ENCODE measurements at regions not wholly inside any gene's neighbourhood (a gene's known extent, or its start where the extent isn't known, plus 50 kb on each side); places are given as distances from the start of the nearest gene placed in this dataset.
"Not testable (repeated sequence)": the region's sequence is repeated elsewhere in the genome, so short reads cannot be mapped to it uniquely, and the experiment has no call there.

DNA sequence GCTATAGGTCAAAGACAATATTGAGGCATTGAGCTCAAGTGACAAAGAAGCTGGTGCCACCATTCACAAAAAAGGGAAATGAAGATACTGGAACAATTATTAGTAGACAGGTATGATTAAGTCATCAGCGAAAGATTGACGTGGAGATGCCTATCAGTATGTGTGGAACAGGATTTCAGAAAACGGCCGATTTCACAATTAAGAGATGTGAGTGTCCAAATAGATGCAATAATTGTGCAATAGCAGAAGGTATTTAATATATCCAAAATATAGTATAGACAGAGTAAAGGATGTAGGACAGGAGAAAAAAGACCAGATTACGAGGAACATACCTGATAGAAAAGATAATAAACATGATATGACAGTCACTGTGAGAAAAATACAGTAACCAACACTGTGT lies 433.1 kb downstream of the C12orf50 start:
- Histone ChIP-seq H3K36me3 (ENCODE audit: control insufficient read depth, insufficient read depth, low read length) (no peaks in the 10 kb centered on the region), H3K9me3 (ENCODE audit: control insufficient read depth in 2 of 2, low read length in 2 of 2) (no peaks in the 10 kb centered on the region), H3K27ac (ENCODE audit: insufficient read depth, low read length, poor library complexity, severe bottlenecking) (no peak overlapping the region), H3K4me3 (ENCODE audit: low read depth, low read length) (no peak overlapping the region), H3K27me3 (ENCODE audit: control insufficient read depth, insufficient read depth, low read length) (no peaks in the 10 kb centered on the region), H3K4me1 (ENCODE audit: control insufficient read depth, insufficient read depth, low read length, poor library complexity, severe bottlenecking) (no peaks in the 10 kb centered on the region)
- DNase-seq (no peak), ATAC-seq (ENCODE audit: low read depth in 2 of 2) (no peak)
- H3K36me3 Mint-ChIP-seq: no peaks in the 10 kb centered on the region
- no peaks in the 10 kb centered on the region for H3K4me1 Mint-ChIP-seq
- no peak overlapping the region for H3K27ac Mint-ChIP-seq
- H3K27me3 Mint-ChIP-seq: no peaks in the 10 kb centered on the region
- H3K9me3 Mint-ChIP-seq: peaks cover 0 to 8% (median 4%) of the 10 kb centered on the region in 7 donors
- H3K4me3 Mint-ChIP-seq: no peak overlapping the region

DNA sequence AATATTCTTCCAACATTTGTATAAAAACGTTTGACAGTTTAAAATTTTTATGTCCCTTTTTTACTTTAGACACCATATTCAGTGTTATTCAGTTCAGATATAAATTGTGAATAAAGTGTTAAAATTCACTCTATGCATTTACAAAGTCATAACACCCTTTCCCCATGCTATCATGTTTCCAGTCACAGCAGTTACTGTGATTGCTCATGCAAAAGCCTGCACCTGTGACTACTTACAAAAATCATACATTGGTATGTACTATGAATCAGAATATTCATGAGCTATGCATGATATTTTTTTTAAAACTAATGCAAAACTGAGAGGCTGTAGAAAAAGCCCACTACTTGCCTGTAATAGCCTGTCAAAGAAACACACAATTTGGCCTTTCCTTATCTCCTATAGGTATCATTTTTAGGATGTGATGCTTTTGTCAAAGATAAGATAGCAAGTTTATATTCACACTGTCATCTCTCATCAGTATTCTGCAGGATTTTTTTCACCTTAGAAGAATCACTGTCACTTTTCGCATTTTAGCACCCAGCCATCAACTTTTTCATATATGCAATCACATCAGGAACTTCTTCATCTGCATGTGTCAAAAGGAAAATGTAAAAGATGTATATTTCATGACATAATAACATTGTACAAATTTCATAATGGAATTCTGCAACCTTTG lies 443.2 kb downstream of the C12orf50 start:
- H3K9me3 ChIP-seq (ENCODE audit: control insufficient read depth in 2 of 2, low read length in 2 of 2): peaks cover 2 to 4% of the 10 kb centered on the region in 2 experiments
- DNase-seq (no peak), ATAC-seq (ENCODE audit: low read depth in 2 of 2) (no peak)
- Mint-ChIP-seq H3K4me3 (no peak overlapping the region), H3K27ac (no peak overlapping the region), H3K9me3 (peaks cover 0 to 11% (median 7%) of the 10 kb centered on the region in 7 donors), H3K27me3 (no peaks in the 10 kb centered on the region), H3K4me1 (no peaks in the 10 kb centered on the region), H3K36me3 (no peaks in the 10 kb centered on the region)
- H3K4me1 ChIP-seq (ENCODE audit: control insufficient read depth, insufficient read depth, low read length, poor library complexity, severe bottlenecking): no peaks in the 10 kb centered on the region
- H3K4me3 ChIP-seq (ENCODE audit: low read depth, low read length): no peak overlapping the region
- no peaks in the 10 kb centered on the region for H3K36me3 ChIP-seq (ENCODE audit: control insufficient read depth, insufficient read depth, low read length)
- H3K27me3 ChIP-seq (ENCODE audit: control insufficient read depth, insufficient read depth, low read length): no peaks in the 10 kb centered on the region
- no peak overlapping the region for H3K27ac ChIP-seq (ENCODE audit: insufficient read depth, low read length, poor library complexity, severe bottlenecking)

- not testable (repeated sequence) for H3K4me1 Mint-ChIP-seq; H3K27ac ChIP-seq (ENCODE audit: insufficient read depth, low read length, poor library complexity, severe bottlenecking); DNase-seq; H3K4me3 Mint-ChIP-seq; ATAC-seq (ENCODE audit: low read depth in 2 of 2); H3K36me3 ChIP-seq (ENCODE audit: control insufficient read depth, insufficient read depth, low read length); H3K36me3 Mint-ChIP-seq; H3K27ac Mint-ChIP-seq; H3K4me1 ChIP-seq (ENCODE audit: control insufficient read depth, insufficient read depth, low read length, poor library complexity, severe bottlenecking); H3K4me3 ChIP-seq (ENCODE audit: low read depth, low read length); H3K27me3 ChIP-seq (ENCODE audit: control insufficient read depth, insufficient read depth, low read length); H3K27me3 Mint-ChIP-seq
- H3K9me3 ChIP-seq (ENCODE audit: control insufficient read depth in 2 of 2, low read length in 2 of 2): peaks cover 0 to 10% of the 10 kb centered on the region in 2 experiments
- peaks cover 0 to 28% (median 6%) of the 10 kb centered on the region in 7 donors for H3K9me3 Mint-ChIP-seq
Measured at GRCh38 chr12:87579091-87579490, 450.1 kb downstream of the C12orf50 start.

DNA sequence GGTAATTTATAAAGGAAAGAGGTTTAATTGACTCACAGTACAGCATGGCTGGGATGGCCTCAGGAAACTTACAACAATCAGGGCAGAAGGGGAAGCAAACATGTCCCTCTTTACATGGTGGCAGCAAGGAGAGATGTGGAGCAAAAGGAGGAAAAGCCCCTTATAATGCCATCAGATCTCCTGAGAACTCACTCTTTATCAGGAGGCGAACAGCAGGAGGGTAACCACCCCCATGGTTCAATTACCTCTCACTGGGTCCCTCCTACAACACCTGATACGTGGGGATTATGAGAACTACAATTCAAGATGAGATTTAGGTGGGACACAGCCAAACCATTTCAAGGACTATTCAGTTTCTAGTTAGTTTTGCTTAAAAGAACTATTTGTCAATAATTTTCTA lies 453.3 kb downstream of the C12orf50 start:
- H3K27ac ChIP-seq (ENCODE audit: insufficient read depth, low read length, poor library complexity, severe bottlenecking): no peak overlapping the region
- no peaks in the 10 kb centered on the region for H3K27me3 ChIP-seq (ENCODE audit: control insufficient read depth, insufficient read depth, low read length)
- Mint-ChIP-seq H3K27me3 (no peaks in the 10 kb centered on the region), H3K4me1 (no peaks in the 10 kb centered on the region), H3K9me3 (peaks cover 0 to 19% (median 5%) of the 10 kb centered on the region in 7 donors), H3K36me3 (no peaks in the 10 kb centered on the region), H3K4me3 (no peak overlapping the region), H3K27ac (no peak overlapping the region)
- H3K4me1 ChIP-seq (ENCODE audit: control insufficient read depth, insufficient read depth, low read length, poor library complexity, severe bottlenecking): no peaks in the 10 kb centered on the region
- DNase-seq (no peak), ATAC-seq (ENCODE audit: low read depth in 2 of 2) (no peak)
- peaks cover 0 to 7% of the 10 kb centered on the region in 2 experiments for H3K9me3 ChIP-seq (ENCODE audit: control insufficient read depth in 2 of 2, low read length in 2 of 2)
- H3K4me3 ChIP-seq (ENCODE audit: low read depth, low read length): no peak overlapping the region
- H3K36me3 ChIP-seq (ENCODE audit: control insufficient read depth, insufficient read depth, low read length): no peaks in the 10 kb centered on the region

DNA sequence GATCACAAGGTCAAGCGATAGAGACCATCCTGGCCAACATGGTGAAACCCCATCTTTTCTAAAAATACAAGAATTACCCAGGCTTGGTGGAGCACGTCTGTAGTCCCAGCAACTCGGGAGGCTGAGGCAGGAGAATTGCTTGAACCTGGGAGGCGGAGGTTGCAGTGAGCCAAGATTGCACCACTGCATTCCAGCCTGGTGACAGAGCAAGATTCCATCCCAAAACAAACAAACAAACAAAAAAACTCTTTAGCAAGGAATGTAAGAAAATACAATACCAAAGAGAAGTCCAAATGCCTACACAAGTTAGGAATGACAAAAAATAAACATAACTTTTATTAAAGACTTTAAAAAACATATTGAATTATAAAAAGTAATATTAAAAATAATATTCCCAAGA lies 462.3 kb downstream of the C12orf50 start:
- not testable (repeated sequence) for H3K36me3 Mint-ChIP-seq; H3K36me3 ChIP-seq (ENCODE audit: control insufficient read depth, insufficient read depth, low read length); H3K27ac Mint-ChIP-seq; H3K27me3 Mint-ChIP-seq; ATAC-seq (ENCODE audit: low read depth in 2 of 2); H3K4me1 Mint-ChIP-seq; H3K4me3 ChIP-seq (ENCODE audit: low read depth, low read length); H3K4me3 Mint-ChIP-seq; H3K4me1 ChIP-seq (ENCODE audit: control insufficient read depth, insufficient read depth, low read length, poor library complexity, severe bottlenecking); H3K27ac ChIP-seq (ENCODE audit: insufficient read depth, low read length, poor library complexity, severe bottlenecking); DNase-seq; H3K9me3 ChIP-seq (ENCODE audit: control insufficient read depth in 2 of 2, low read length in 2 of 2); H3K27me3 ChIP-seq (ENCODE audit: control insufficient read depth, insufficient read depth, low read length)
- peaks cover 0 to 13% (median 5%) of the 10 kb centered on the region in 7 donors for H3K9me3 Mint-ChIP-seq

GRCh38 chr12:87556985-87557384 lies 472.2 kb downstream of the C12orf50 start:
- Histone ChIP-seq H3K9me3 (ENCODE audit: control insufficient read depth in 2 of 2, low read length in 2 of 2) (no peaks in the 10 kb centered on the region), H3K36me3 (ENCODE audit: control insufficient read depth, insufficient read depth, low read length) (no peaks in the 10 kb centered on the region), H3K27me3 (ENCODE audit: control insufficient read depth, insufficient read depth, low read length) (no peaks in the 10 kb centered on the region), H3K4me3 (ENCODE audit: low read depth, low read length) (no peak overlapping the region), H3K27ac (ENCODE audit: insufficient read depth, low read length, poor library complexity, severe bottlenecking) (no peak overlapping the region), H3K4me1 (ENCODE audit: control insufficient read depth, insufficient read depth, low read length, poor library complexity, severe bottlenecking) (no peaks in the 10 kb centered on the region)
- H3K27ac Mint-ChIP-seq: no peak overlapping the region
- ATAC-seq (ENCODE audit: low read depth in 2 of 2) (no peak), DNase-seq (no peak)
- H3K27me3 Mint-ChIP-seq: no peaks in the 10 kb centered on the region
- no peaks in the 10 kb centered on the region for H3K36me3 Mint-ChIP-seq
- H3K4me1 Mint-ChIP-seq: no peaks in the 10 kb centered on the region
- H3K9me3 Mint-ChIP-seq: peaks cover 2 to 17% (median 12%) of the 10 kb centered on the region in 7 donors
- H3K4me3 Mint-ChIP-seq: no peak overlapping the region

DNA sequence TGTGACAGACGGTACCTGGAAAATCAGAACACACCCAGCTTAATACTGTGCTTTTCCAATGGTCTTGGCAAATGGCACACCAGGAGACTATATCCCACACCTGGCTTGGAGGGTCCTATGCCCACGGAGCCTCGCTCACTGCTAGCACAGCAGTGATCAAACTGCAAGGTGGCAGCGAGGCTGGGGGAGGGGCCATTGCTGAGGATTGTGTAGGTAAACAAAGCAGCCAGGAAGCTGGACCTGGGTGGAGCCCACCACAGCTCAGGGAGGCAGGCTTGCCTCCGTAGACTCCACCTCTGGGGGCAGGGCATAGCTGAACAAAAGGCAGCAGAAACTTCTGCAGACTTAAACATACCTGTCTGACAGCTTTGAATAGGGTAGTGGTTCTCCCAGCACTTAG lies 498.0 kb downstream of the C12orf50 start:
- H3K9me3 ChIP-seq (ENCODE audit: control insufficient read depth in 2 of 2, low read length in 2 of 2); H3K4me3 Mint-ChIP-seq; H3K27ac Mint-ChIP-seq; H3K36me3 Mint-ChIP-seq; H3K4me3 ChIP-seq (ENCODE audit: low read depth, low read length); ATAC-seq (ENCODE audit: low read depth in 2 of 2); H3K27ac ChIP-seq (ENCODE audit: insufficient read depth, low read length, poor library complexity, severe bottlenecking); H3K4me1 ChIP-seq (ENCODE audit: control insufficient read depth, insufficient read depth, low read length, poor library complexity, severe bottlenecking); H3K4me1 Mint-ChIP-seq; H3K27me3 ChIP-seq (ENCODE audit: control insufficient read depth, insufficient read depth, low read length); H3K27me3 Mint-ChIP-seq; H3K36me3 ChIP-seq (ENCODE audit: control insufficient read depth, insufficient read depth, low read length); DNase-seq: not testable (repeated sequence)
- peaks cover 0 to 19% (median 4%) of the 10 kb centered on the region in 7 donors for H3K9me3 Mint-ChIP-seq

- no peaks in the 10 kb centered on the region for H3K4me1 Mint-ChIP-seq
Measured at GRCh38 chr12:87529413-87529812, 499.8 kb downstream of the C12orf50 start.

More at GRCh38 chr12:87529413-87529812, 499.8 kb downstream of the C12orf50 start:
- no peak overlapping the region for H3K27ac Mint-ChIP-seq
- no peaks in the 10 kb centered on the region for H3K4me1 ChIP-seq (ENCODE audit: control insufficient read depth, insufficient read depth, low read length, poor library complexity, severe bottlenecking)
- DNase-seq (no peak), ATAC-seq (ENCODE audit: low read depth in 2 of 2) (no peak)
- H3K36me3 ChIP-seq (ENCODE audit: control insufficient read depth, insufficient read depth, low read length): no peaks in the 10 kb centered on the region
- H3K9me3 ChIP-seq (ENCODE audit: control insufficient read depth in 2 of 2, low read length in 2 of 2): peaks cover 0 to 3% of the 10 kb centered on the region in 2 experiments
- H3K9me3 Mint-ChIP-seq: peaks cover 0 to 23% (median 6%) of the 10 kb centered on the region in 7 donors
- no peak overlapping the region for H3K27ac ChIP-seq (ENCODE audit: insufficient read depth, low read length, poor library complexity, severe bottlenecking)
- H3K27me3 Mint-ChIP-seq: no peaks in the 10 kb centered on the region
- no peak overlapping the region for H3K4me3 Mint-ChIP-seq
- no peak overlapping the region for H3K4me3 ChIP-seq (ENCODE audit: low read depth, low read length)
- H3K27me3 ChIP-seq (ENCODE audit: control insufficient read depth, insufficient read depth, low read length): no peaks in the 10 kb centered on the region
- H3K36me3 Mint-ChIP-seq: no peaks in the 10 kb centered on the region
